Neural cell (in vitro differentiated cells): ENCODE measurements at regions not wholly inside any gene's neighbourhood (a gene's known extent, or its start where the extent isn't known, plus 50 kb on each side); places are given as distances from the start of the nearest gene placed in this dataset.

Source experiments
- EP300 ChIP-seq: fragments of 450-650 bp; conservative IDR thresholded peaks from 2 replicates; pipeline ENCODE4 v1.6.1; 2014; ENCODE audit warnings: antibody characterized with exemption, mild to moderate bottlenecking, moderate library complexity; ENCODE audit not compliant: poor library complexity, severe bottlenecking
- EZH2 ChIP-seq: fragments of 200-600, 300-800 bp; shearing (Covaris generic), sonication (generic); IDR thresholded peaks from 2 replicates; pipeline ENCODE4 v1.6.1; 2014; ENCODE audit warnings: antibody characterized with exemption, low read length, borderline replicate concordance, mild to moderate bottlenecking; ENCODE audit not compliant: insufficient read depth, poor library complexity, severe bottlenecking
- POLR2AphosphoS5 ChIP-seq: IDR thresholded peaks from 2 replicates; pipeline ENCODE4 v1.6.1; 2012
- RAD21 ChIP-seq: fragments of 450-650 bp; conservative IDR thresholded peaks from 2 replicates; pipeline ENCODE4 v1.6.1; 2014; ENCODE audit warnings: antibody characterized with exemption, mild to moderate bottlenecking, moderate library complexity
- SMC3 ChIP-seq: fragments of 450-650 bp; conservative IDR thresholded peaks from 2 replicates; pipeline ENCODE4 v1.6.1; 2014; ENCODE audit warnings: antibody characterized with exemption, mild to moderate bottlenecking, moderate library complexity; ENCODE audit not compliant: poor library complexity
- TF ChIP-seq, protein P1 (sequence below): fragments of 450-650 bp; IDR thresholded peaks from 2 replicates; pipeline ENCODE4 v1.5.1; 2014; ENCODE audit warnings: antibody characterized with exemption, mild to moderate bottlenecking, moderate library complexity; ENCODE audit not compliant: poor library complexity, severe bottlenecking
- TF ChIP-seq, protein P2 (sequence below): IDR thresholded peaks from 2 replicates; pipeline ENCODE4 v1.6.1; 2012; ENCODE audit warnings: borderline replicate concordance

DNA sequence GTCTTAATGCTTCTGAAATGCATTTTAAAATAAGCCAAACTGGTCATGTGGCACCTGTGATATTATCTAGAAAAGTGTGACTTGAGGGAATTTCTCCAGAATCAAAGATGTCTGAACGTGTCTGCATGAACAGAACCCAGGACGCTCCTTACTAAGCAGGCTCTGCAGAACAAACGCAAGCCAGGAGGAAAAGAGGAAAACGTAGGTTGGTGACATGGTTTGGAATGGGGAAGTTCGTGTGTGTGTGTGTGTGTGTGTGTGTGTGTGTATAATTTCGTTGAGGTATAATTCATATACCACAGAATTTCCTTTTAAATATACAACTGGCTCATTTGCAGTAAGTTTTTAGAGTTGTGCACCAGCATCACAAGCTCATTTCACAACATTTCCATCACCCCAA lies 200.5 kb upstream of the FOXQ1 start:
- TF ChIP-seq, protein P1, sequence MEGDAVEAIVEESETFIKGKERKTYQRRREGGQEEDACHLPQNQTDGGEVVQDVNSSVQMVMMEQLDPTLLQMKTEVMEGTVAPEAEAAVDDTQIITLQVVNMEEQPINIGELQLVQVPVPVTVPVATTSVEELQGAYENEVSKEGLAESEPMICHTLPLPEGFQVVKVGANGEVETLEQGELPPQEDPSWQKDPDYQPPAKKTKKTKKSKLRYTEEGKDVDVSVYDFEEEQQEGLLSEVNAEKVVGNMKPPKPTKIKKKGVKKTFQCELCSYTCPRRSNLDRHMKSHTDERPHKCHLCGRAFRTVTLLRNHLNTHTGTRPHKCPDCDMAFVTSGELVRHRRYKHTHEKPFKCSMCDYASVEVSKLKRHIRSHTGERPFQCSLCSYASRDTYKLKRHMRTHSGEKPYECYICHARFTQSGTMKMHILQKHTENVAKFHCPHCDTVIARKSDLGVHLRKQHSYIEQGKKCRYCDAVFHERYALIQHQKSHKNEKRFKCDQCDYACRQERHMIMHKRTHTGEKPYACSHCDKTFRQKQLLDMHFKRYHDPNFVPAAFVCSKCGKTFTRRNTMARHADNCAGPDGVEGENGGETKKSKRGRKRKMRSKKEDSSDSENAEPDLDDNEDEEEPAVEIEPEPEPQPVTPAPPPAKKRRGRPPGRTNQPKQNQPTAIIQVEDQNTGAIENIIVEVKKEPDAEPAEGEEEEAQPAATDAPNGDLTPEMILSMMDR, result no peak
- no peak for TF ChIP-seq POLR2AphosphoS5
- no peak for TF ChIP-seq EZH2
- no peak for TF ChIP-seq EP300
- TF ChIP-seq SMC3, result no peak
- TF ChIP-seq RAD21, result no peak
- TF ChIP-seq, protein P2, sequence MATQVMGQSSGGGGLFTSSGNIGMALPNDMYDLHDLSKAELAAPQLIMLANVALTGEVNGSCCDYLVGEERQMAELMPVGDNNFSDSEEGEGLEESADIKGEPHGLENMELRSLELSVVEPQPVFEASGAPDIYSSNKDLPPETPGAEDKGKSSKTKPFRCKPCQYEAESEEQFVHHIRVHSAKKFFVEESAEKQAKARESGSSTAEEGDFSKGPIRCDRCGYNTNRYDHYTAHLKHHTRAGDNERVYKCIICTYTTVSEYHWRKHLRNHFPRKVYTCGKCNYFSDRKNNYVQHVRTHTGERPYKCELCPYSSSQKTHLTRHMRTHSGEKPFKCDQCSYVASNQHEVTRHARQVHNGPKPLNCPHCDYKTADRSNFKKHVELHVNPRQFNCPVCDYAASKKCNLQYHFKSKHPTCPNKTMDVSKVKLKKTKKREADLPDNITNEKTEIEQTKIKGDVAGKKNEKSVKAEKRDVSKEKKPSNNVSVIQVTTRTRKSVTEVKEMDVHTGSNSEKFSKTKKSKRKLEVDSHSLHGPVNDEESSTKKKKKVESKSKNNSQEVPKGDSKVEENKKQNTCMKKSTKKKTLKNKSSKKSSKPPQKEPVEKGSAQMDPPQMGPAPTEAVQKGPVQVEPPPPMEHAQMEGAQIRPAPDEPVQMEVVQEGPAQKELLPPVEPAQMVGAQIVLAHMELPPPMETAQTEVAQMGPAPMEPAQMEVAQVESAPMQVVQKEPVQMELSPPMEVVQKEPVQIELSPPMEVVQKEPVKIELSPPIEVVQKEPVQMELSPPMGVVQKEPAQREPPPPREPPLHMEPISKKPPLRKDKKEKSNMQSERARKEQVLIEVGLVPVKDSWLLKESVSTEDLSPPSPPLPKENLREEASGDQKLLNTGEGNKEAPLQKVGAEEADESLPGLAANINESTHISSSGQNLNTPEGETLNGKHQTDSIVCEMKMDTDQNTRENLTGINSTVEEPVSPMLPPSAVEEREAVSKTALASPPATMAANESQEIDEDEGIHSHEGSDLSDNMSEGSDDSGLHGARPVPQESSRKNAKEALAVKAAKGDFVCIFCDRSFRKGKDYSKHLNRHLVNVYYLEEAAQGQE, result no peak
